HL-60 (cell line): ENCODE measurements at regions not wholly inside any gene's neighbourhood (a gene's known extent, or its start where the extent isn't known, plus 50 kb on each side); places are given as distances from the start of the nearest gene placed in this dataset.

Experiments
- POLR2AphosphoS5 ChIP-seq: IDR thresholded peaks from 2 replicates; pipeline ENCODE4 v1.6.1; 2012; ENCODE audit warnings: low read depth
- TF ChIP-seq, protein P1 (sequence below): IDR thresholded peaks from one replicate; pipeline ENCODE4 v1.5.1; 2011; ENCODE audit warnings: low read length, control low read depth, inconsistent platforms; ENCODE audit not compliant: insufficient read depth

DNA sequence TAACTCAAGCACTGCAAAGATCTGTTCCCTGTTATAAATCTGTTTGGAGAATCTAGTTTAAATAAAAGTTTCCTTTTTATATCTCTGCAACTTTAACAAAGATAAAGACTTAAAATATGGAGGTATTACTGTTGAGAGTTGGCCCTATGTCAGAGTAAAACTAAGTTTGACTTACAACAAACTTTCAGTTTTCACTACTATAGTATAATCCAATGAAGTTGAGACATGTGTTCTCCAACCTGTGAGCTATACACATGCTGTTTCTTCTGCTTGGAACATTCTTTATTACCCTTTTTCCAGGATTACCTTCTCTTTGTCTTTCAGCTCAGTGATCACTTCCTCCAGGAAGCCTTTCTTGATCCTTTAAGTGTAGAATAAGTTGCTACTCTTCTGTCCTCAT is 1109.3 kb downstream of the MAT2B start:
- TF ChIP-seq, protein P1, sequence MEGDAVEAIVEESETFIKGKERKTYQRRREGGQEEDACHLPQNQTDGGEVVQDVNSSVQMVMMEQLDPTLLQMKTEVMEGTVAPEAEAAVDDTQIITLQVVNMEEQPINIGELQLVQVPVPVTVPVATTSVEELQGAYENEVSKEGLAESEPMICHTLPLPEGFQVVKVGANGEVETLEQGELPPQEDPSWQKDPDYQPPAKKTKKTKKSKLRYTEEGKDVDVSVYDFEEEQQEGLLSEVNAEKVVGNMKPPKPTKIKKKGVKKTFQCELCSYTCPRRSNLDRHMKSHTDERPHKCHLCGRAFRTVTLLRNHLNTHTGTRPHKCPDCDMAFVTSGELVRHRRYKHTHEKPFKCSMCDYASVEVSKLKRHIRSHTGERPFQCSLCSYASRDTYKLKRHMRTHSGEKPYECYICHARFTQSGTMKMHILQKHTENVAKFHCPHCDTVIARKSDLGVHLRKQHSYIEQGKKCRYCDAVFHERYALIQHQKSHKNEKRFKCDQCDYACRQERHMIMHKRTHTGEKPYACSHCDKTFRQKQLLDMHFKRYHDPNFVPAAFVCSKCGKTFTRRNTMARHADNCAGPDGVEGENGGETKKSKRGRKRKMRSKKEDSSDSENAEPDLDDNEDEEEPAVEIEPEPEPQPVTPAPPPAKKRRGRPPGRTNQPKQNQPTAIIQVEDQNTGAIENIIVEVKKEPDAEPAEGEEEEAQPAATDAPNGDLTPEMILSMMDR: no peak
- no peak for TF ChIP-seq POLR2AphosphoS5
